Astrocyte of the cerebellum (primary cell): ENCODE measurements at regions not wholly inside any gene's neighbourhood (a gene's known extent, or its start where the extent isn't known, plus 50 kb on each side); places are given as distances from the start of the nearest gene placed in this dataset.
"Not testable (repeated sequence)": the region's sequence is repeated elsewhere in the genome, so short reads cannot be mapped to it uniquely, and the experiment has no call there.

Experiments
- DNase-seq: peaks from one replicate; pipeline ENCODE4 v3.0.0-alpha.2; 2011; ENCODE audit warnings: low read depth
- H3K4me3 ChIP-seq: 2 replicates; pipeline ENCODE4 v1.5.1; 2011; ENCODE audit warnings: mild to moderate bottlenecking, low read depth, low read length, moderate library complexity
- in situ Hi-C: cut with HindIII; loops from 2 replicates; pipeline ENCODE4 v1.10.0; 2017; ENCODE audit warnings: low sequenced_read_pairs
- TF ChIP-seq, protein P1 (sequence below): IDR thresholded peaks from 2 replicates; pipeline ENCODE4 v1.5.1; 2012; ENCODE audit warnings: low read length, low read depth, moderate library complexity, mild to moderate bottlenecking; ENCODE audit errors: missing control alignments

DNA sequence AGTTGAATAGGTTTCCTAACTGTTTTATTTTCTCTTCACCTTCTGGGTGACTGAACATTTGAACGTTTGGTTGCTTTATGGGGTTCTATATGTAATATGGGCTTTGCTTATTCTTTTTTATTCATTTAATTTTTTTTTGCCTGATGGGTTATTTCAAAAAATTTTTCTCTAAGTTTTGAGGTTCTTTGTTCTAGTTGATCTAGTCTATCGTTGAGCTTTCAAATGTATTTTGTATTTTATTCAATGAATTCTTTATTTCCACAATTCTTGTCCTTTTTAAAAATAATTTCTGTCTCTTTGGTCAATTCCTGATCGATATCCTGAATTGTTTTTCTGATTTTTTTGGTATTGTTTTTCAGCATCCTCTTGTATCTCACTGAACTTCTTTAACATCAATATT lies 239.5 kb upstream of the PCDH9 start:
- in situ Hi-C loops = no loop called here
- TF ChIP-seq, protein P1, sequence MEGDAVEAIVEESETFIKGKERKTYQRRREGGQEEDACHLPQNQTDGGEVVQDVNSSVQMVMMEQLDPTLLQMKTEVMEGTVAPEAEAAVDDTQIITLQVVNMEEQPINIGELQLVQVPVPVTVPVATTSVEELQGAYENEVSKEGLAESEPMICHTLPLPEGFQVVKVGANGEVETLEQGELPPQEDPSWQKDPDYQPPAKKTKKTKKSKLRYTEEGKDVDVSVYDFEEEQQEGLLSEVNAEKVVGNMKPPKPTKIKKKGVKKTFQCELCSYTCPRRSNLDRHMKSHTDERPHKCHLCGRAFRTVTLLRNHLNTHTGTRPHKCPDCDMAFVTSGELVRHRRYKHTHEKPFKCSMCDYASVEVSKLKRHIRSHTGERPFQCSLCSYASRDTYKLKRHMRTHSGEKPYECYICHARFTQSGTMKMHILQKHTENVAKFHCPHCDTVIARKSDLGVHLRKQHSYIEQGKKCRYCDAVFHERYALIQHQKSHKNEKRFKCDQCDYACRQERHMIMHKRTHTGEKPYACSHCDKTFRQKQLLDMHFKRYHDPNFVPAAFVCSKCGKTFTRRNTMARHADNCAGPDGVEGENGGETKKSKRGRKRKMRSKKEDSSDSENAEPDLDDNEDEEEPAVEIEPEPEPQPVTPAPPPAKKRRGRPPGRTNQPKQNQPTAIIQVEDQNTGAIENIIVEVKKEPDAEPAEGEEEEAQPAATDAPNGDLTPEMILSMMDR = no peak
- no peak overlapping the region for H3K4me3 ChIP-seq
- DNase-seq = no peak

DNA sequence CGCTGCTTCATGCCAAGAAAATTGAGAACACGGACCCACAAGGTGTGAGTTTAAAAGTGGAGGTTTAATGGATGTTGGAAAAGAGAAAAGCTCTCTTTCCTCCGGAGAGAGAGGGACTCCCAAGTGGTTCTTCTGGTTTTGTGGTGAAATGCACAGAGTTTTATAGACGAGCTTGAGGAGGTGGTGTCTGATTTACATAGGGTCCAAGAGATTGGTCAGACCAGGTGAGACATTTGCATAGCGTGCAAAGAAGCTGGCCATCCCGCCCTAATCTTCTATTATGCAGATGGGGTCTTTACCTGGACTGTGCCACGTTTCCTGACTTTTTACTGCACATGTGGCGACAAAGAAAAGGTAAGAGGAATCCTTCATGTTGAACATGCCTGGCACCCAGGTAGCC lies 236.4 kb upstream of the PCDH9 start:
- no peak overlapping the region for H3K4me3 ChIP-seq
- in situ Hi-C loops = no loop called here
- TF ChIP-seq, protein P1 = no peak
- DNase-seq = no peak

DNA sequence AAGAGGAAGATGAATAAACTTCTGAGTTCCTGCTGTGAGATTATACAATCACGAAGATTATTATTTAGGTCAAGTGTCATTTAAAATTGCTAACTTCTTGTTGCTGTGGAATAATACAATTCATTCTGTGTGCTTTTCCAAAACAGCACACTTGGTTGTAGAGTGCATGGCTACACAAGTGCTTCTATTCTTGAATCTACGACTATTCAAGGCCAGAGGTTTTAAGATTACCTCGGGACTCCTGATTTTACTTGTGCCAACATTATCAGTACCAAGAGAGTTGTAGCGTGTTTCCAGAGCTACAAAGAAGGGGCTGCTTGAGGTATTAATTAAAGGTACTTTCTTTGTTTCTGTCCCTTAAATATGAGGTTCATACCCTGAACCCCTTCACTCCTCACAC lies 234.0 kb upstream of the PCDH9 start:
- in situ Hi-C loops = no loop called here

DNA sequence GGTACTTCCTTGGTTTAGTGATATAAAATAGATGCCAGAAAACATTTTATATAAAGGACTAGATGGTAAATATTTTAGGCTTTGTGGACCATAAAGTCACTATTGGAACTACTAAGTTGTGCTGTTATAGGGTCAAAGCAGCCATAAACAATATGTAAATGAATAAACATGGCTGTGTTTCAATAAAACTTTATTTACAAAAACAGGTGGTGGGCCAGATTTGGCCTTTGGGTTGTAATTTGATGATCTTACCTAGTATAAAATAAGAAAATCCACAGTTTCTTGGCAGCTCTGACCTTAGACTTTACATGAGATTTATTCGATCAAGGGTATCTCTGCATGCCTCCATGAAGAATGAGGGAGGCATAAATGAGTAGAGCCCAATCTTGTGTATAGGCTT lies 232.0 kb upstream of the PCDH9 start:
- no peak overlapping the region for H3K4me3 ChIP-seq
- no peak for DNase-seq
- in situ Hi-C loops = no loop called here
- TF ChIP-seq, protein P1 = no peak

More for the DNA sequence above, 234.0 kb upstream of the PCDH9 start:
- no peak overlapping the region for H3K4me3 ChIP-seq
- DNase-seq = no peak
- TF ChIP-seq, protein P1 = no peak

DNA sequence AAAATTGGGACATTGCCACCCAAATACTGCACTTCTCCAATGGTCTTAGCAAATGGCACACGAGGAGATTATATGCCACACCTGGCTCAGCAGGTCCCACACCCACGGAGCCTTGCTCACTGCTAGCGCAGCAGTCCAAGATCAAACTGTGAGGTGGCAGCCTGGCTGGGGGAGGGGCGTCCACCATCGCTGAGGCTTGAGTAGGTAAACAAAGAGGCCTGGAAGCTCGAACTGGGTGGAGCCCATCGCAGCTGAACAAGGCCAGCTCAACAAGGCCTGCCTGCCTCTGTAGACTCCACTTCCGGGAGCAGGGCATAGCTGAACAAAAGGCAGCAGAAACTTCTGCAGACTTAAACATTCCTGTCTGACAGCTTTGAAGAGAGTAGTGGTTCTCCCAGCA lies 222.4 kb upstream of the PCDH9 start:
- H3K4me3 ChIP-seq, DNase-seq, in situ Hi-C loops: not testable (repeated sequence)

DNA sequence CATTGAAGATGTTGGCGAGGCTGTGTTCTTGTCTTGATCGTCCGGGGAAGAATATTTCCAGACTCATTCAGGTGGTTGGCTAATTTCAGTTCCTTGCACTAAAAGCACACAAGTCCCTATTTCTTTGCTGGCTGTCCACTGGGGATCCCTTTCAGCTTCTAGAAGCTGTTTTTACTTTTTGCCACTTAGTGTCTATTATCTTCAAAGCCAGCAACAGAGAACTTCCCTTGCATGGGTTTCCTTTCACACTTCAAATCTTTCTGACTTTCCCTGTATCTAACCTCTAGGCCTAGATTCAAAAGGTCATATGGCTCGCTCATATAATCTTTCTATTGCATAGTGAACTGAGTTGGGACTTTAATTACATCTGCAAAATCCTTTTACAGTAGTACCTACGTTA lies 215.3 kb upstream of the PCDH9 start:
- TF ChIP-seq, protein P1 = no peak
- DNase-seq = no peak
- no peak overlapping the region for H3K4me3 ChIP-seq
- in situ Hi-C loops = no loop called here

DNA sequence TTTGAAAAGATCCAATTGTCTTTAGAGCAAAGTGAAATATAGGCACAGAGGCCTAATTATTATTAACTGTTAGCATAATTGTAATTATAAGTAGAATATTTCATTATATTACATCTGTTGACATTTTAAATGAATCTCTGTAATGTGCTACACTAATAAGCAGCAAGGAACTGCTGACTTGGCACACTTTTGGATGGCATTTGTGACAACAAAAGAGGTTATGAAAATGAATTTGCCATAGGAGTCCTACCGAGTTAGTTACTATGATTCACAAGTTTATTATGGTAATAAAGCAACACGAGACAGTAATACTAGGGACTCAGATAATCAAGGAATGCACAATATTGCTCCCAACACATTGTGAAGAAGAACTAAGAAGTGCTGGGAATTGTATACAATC lies 213.8 kb upstream of the PCDH9 start:
- TF ChIP-seq, protein P1 = no peak
- H3K4me3 ChIP-seq = no peak overlapping the region
- DNase-seq = no peak
- in situ Hi-C loops = no loop called here
